ENCODE measurements at regions not wholly inside any gene's neighbourhood (a gene's known extent, or its start where the extent isn't known, plus 50 kb on each side); places are given as distances from the start of the nearest gene placed in this dataset.

DNA sequence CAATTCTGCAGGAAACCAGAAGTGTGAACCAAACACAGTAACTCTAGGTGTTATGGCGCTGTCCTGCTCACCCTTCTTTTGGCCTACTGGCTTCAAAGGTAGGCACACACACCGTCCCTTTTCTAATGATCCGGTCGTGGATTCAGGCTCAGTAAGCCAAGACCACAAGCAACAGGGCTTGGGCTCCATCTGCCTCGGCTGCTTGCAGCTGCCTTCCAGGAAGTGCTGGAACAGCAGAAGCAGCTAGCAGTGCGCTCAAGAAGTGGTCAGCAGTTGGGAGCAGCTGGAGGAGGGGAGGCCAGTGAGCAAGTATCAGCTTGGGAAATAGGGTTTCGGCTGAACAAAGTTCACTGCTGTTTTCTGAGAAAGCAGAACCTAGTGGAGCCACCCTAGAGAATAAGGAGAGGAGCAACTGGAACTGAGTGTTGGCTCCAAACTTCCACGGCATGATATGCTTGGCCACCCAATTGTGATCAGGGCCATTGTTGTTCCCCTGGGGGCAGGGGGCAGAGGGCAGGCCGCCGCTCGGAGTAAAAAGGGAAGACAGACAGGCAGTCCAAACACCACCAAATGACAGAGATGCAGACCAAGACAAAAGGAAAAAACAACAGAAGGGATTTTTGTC is 173.4 kb downstream of the TOMM20 start:
- TF ChIP-seq POLR2A (IDR thresholded peaks at IDR 0.05; ENCODE audit: low read length) (no peak), GATA1 (IDR thresholded peaks at IDR 0.05; ENCODE audit: low read depth, low read length) (no peak)
